ENCODE measurements at regions not wholly inside any gene's neighbourhood (a gene's known extent, or its start where the extent isn't known, plus 50 kb on each side); places are given as distances from the start of the nearest gene placed in this dataset.
"Not testable (repeated sequence)": the region's sequence is repeated elsewhere in the genome, so short reads cannot be mapped to it uniquely, and the experiment has no call there.

DNA sequence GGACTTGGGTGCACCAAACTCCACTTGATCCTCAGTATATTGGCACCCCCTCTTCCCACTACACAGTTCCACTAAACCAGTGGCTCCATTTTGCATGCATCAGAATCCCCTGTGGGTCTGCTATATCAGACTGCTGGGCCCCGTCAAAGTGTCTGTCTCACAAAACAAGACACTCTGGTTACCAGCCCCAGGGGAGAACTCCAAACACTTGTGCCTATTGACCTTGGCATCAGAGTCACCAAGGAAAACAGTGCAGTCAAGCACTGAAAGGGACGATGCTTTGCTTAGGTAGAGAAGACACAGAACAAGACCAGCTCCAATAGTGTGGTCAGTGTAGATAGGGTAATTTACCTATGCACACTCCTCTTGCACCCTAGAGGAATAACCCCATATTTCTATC lies 205.8 kb upstream of the RAI14 start:
- no peak for DNase-seq

DNA sequence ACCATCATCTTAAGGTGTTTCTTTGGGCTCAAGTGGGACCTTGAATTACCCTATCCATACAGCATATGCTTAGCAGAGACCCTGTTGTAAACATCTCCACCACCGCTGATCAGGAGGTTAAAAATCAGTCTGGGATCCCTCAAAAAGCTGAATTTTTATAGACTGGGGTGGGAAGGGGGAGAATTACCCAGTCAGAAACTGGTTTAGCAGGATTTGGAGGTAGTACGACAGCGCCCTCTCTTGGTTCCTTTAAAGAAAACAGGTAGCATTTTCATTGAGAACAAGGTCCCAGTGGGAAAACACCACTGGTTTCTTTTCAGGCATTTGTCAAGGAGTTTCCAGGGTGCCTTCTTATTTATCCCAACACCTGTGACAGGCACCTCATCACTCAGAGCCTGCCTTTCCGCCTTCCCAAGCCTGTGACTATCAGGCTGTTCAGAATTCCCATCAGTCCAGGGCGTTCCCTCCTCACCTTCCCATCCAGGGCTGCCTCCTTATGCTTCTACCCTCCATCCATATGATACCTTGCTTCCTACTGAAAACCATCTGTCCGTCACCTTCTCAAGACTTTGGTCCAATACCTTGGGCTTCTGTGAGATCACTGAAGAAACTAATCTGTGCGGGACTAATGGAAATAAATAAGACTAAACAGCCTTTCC lies 203.8 kb upstream of the RAI14 start:
- no peak for DNase-seq

DNA sequence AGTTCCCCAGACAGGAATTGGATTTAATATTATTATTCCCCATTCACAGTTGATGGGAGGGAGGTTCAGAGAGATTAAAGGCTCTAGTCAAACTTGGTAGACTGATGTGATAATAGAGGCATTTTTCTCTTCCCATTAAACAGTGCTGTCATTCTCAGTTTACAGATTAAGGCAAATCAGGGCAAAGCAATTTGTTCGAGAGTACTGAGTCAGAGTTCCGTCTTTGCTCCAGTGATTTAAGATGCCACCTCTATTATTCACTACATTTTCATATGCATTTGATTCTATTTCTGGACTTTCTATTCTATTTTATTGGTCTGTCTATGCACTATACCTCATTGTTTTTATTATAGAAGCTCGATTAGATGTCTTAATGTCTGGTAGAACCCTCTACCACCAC lies 201.0 kb upstream of the RAI14 start:
- DNase-seq: no peak

DNA sequence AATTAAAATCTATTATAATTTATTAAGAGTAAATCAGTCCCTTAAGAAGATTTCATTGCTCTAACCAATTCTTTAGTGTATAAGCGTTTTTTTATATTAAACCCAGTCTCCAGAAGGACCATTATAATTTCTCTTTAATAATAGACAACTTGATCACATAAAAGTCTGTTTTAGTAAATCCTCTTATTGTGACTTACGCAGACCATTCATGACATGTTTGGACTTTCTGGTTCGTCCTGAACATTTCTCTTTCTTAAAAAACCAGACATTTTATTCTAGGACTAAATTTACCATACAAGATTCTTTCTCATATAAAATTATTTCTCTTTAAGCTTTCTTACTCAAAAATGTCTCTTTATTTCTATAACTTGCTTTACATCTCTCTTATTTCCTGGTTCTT lies 196.2 kb upstream of the RAI14 start:
- DNase-seq: no peak

DNA sequence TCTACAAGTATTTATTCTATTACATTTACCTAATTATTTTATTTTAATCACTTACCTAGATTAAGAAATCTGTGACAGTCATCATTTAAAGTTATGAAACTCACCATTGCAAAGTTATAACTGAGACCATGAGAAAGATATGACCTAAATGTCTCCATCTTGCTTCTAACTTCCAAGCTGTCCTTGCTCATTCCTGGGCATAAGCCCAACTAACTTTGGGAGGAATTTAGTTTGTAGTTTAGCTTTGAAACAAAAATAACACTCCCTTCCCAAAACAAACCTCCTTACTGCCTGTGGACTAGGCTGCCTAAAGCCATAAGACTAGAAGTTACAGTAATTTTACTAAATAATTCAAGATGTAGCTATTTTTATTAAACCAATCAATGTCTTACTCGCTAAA lies 195.6 kb upstream of the RAI14 start:
- DNase-seq: no peak

DNA sequence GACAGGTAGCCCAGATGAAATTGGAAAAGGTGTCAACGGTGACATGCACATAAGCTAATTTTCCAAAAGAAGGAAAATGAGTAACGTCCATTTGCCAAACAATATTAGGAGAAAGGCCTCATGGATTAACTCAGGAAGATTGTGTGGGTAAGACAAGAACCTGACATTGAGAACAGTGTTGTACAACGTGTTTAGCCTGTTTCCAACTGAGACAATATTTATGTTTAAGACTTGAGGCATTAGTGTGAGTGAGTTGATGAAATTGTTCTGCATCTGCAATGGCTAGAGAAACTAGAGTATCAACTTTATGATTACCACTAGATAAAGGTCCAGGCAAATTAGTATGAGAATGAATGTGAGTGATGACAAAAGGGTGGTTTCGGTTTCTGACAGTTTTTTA lies 191.3 kb upstream of the RAI14 start:
- DNase-seq: no peak

DNA sequence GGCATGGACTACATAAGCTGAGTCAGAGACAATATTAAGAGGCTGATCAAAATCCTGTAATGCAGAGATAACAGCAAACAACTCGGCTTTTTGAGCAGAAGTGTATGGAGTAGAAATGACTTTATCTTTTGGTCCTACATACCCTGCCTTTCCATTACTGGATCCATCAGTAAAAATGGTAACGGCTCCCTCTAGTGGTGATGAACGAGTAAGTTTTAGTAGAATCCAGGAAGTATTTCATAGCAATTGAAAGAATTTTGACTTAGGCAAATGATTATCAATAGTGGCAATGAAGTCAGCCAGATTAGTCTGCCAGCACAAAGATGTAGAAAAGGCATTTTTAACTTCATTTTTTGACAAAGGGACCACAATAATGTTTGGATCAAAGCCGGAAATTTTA lies 190.8 kb upstream of the RAI14 start:
- peak; percentile 70 for DNase-seq

DNA sequence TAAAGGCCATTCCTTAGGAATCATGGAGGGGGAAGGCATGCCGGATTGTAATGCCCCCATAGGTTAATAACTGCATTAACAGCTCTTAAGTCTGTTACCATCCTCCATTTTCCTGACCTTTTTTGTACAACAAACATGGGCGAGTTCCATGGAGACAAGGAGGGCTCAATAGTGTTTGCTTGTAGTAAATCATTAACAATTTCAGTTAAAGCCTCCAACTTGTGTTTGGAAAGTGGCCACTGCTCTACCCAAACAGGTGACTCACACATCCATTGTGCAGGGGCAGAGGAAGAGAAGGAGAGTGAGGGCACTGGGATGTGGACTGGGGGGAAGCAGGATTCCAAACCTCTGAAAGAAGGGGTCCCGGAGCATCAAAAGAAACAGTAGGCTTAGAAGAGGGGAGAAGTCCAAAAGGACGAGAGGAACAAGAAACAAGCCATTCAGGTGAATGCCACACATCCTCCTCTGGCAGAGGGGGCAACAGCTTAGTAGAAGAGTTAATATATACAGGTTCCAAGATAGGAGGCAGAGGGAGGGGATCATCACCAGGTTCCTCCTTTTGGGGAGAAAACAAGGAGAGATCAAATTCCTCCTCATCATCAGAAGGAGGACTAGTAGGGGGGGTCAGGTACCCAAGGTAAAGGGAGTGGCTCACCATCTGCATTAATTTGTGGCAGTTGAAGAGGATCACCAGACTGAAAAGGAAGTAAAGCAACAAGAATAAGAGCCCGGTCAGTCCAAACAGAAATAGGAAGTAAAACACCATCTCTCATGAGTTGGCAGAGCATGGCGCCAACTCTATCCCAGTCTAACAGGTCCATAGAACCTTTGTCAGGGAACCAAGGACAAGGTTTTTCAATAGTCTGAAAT lies 189.4 kb upstream of the RAI14 start:
- DNase-seq: not testable (repeated sequence)

DNA sequence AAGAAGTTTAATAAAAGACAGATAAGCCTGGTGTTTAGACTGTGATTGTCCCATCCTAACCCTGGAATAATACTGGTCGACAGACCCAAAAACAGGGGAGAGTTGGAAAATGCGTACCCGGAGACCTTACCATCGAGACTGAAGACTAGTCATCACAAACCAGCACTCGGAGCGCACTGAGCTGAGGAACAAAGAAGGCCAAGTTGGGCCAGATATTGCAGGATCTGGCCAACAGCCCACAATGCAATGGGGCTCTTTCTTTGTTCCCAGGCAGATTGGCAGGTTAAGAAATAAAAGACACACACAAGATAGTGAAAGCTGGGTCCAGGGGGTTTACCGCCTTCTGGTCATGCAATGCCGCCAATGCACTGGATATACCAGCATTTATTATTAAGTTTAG lies 188.7 kb upstream of the RAI14 start:
- DNase-seq: no peak

DNA sequence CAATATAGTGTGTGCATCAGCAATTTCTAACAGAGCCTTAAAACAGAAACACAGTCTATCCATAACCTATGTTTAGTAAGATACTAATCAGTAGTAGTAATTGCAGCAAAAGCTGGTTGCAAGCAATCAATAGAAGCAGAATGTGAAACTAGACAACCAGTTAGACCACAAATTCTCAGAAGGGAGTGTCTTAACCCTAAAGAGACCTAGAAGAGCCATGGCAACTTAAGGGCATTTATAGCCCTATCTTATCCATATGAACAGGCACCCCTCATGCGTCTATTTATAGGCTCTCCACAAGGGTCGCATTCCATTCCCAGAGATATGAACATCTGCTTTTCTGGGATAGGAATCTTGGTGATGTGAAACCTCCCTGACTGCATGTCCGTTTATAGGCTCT lies 188.1 kb upstream of the RAI14 start:
- not testable (repeated sequence) for DNase-seq

DNA sequence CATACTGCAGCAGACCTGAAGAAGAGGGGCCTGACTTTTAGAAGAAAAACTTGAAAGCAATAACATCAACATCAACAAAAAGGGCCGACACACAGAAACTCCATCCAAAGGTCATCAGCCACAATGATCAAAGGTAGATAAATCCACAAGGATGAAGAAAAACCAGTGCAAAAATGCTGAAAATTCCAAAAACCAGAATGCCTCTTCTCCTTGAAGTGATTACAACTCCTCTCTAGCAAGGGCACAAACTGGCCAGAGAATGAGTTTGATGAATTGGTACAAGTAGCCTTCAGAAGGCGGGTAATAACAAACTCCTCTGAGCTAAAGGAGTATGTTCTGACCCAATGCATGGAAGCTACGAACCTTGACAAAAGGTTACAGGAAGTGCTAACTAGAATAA lies 186.2 kb upstream of the RAI14 start:
- no peak for DNase-seq

DNA sequence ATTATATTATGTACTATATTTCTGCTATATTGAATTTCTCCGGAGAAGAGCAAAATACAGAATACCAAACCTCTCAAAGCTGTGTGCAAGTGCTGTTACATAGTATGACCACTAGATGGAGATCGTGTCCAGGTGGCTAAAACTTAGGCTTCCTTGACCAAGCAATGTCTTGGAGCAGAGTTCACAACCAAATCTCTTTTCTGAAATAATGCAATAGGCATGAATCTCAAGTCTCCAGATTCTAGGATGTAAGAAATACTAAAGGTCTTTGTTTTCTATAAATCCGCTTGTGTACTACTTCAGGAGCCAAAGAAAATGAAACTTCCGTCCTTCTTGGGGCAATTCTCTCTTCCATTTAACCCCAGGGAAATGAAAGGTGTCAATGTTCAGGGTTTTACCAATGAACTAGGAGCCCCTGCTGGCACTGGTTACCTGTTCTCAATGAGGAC lies 181.5 kb upstream of the RAI14 start:
- peak; percentile 88 for DNase-seq

DNA sequence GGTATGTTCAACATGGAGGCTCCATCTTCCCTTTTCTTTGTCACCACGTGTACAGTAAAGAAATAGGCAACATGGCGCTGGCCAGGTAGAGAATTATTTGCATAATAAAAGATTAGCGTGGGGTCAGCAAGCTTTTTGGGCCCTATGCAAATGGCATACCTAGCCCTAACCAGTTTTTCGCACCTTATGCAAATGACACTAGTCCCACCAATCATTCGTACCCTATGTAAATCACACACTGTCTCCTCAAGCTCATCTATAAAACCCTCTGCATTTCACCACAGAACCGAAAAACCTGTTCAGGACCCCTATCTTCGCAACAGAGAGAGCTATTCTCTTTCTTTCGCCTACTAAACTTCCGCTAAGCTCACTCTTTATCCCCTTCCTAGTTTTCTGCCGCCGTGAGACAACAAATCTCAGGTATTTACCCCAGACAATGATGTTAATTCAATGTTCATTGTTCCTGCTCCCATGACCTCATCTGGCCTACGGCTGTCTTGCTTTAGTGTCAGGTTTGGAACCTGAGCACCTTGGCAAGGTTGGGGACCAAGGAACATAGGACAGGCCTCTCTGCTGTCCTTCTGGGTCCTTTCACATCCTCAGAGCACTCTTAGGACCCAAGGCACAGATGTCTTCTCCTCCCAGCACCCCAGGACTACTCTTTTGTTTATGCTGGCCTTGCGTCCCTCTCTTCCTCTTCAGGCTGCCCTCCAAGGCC lies 180.7 kb upstream of the RAI14 start:
- no peak for DNase-seq

DNA sequence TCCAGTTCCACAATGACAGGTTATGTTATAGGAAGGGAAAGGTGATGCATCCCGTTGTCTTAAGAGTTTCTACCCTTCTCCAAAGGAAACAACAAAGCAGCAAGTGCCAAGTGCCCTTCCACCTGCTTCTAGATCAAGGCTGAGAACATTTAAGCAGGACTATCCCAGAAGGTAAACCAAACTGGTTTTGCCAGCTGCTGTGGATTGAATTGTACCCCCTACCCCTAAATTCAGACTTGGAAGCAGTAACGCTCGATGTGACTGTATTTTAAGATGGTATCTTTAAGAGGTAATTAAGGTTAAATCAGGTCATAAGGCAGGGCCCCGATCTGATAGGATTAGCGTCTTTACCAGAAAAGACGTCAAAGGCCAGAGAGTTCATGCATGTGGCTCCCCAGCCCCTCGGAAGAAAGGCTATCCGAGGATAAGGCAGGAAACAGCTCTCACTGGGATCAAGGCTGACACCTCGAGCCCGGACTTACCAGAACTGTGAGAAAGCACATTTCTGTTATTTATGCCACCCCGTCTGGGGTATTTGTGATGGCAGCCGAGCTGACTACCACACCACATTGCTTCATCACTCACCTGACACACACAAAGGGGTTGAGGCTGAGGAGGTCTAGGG lies 179.1 kb upstream of the RAI14 start:
- no peak for DNase-seq

DNA sequence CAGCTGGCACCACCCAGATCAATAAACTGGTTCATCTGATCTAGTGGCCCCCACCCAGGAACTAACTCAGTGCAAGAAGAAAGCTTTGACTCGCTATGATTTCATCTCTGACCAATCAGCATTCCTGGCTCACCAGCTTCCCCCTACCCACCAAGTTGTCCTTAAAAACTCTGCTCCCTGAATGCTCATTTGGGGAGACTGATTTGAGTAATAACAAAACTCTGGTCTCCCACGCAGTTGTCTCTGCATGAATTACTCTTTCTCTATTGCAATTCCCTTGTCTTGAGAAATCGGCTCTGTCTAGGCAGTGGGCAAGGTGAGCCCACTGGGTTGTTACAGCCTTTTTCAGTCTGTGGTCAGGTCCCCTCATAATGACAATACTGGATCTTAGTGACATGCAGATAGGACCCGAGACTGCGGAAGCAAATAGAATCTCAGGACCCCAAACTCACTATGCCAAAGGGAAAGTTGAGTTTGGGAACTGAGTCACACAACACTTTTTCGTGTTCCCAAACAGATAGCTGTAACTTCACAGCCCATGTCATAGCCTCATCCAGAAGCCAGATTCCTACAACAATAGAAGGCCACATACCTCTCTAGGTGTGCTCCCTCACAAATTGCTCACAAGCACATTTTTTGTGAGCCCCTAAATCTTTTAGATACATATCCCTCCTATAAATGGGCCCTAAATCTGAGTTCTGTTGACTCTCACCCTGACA lies 175.2 kb upstream of the RAI14 start:
- no peak for DNase-seq

DNA sequence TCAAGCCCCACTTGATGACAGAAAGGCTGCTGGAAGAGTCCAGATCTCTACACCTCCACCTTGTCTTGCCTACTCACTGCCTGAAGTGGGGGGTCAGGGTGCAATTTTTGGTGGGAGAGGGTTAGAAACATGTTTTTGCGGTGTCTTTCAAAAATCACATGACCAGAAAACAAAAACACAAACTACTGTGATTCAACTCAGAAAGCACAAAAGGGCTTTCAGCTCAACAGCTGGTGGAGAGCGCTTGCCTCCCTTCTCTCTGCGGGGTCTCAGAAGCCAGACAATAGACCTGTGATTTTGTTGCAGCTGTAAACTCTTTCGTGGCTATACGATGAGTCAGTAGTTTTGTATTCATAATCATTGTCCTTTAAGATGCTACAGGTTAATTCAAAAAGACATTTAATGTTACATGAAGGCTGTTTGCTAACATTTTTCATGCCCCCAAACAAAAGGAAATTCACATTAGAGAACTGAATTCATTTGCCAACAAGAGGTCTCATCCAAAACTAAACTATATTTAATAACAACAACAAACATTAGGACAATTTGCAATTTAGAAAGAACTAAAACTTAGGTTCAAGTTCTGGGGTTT lies 172.6 kb upstream of the RAI14 start:
- peak; percentile 85 for DNase-seq

DNA sequence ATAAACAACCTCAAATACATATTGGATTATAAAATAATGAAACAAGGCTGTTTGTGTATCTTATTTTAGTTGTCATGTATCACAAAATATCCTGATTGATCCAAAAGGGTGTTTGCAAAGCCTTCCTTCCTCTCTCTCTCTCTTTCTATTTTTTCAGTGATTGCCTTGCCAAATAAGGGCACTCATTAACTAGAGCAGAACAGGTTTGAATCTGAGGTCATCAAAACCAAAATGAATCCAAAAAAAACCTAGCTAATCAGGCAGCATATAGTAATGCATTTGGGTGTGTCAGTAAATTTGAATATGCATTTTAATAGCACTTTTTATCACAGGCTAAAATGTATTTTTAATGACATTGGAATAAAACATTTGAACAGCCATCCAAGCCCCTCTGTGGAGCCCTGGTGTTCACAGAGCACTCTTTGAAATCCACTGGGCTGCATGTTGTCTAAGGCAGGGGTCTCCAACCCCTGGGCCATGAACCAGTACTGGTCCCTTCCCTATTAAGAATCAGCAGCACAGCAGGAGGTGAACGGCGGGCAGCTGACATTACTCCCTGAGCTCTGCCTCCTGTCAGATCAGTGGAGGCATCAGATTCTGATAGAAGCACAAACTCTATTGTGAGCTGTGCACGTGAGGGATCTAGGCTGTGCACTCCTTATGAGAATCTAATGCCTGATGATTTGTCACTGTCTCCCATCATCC lies 171.8 kb upstream of the RAI14 start:
- DNase-seq: no peak

DNA sequence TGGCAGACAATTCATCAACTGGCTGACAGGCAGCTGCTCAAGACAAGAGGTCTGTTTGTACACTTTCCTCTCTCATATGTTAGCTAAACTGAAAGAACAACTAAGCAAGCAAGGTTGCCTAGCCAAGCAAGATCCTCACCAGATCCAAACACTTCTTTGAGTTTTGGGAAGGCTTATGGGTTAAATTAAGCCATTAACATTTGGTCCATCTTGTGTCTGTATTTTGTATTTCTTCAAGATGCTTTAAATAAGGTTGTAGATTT lies 170.4 kb upstream of the RAI14 start:
- no peak for DNase-seq

DNA sequence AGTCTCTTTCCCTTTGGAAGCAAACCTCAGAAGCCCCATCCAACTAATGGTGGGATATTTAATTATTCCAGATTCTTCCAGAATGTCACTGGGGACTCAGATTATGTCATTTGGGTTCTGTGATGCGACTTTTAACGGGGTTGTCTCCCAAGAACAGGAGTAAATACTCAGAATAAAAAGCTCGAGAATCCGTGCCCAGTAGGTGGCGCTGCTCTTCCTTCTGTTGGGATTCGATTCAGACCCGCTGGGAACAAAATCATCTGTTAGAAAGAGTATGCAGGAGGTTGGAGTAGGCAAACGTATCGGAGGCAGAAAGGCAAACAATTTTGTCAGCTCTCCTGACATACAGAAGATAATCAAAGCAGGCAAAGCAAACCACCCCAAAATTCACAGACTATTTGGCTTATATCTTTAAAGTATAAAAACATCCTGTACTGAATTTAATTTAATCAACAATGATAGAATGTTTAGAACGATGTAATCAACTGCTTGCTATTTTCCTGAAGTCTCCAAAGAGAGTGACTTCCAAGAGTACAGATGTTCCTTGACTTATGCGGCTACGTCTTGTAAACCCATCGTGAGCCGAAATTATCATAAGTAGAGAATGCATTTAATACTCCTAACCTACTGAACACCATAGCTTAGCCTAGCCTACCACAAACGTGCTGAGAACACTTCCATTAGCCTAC lies 169.8 kb upstream of the RAI14 start:
- DNase-seq: peak; percentile 96

DNA sequence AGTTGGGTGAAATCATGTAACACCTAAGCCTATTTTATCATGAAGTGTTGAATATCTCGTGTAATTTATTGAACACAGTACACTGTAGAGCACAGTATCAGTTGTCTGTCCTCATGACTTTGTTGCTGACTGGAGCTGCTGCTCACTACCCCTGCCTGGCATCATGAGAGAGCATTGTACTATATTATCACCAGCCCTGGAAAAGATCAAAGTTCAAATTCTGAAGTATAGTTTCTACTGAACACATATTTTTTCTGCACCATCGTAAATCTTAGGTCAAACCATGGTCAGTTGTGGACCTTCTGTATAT lies 169.3 kb upstream of the RAI14 start:
- DNase-seq: no peak

DNA sequence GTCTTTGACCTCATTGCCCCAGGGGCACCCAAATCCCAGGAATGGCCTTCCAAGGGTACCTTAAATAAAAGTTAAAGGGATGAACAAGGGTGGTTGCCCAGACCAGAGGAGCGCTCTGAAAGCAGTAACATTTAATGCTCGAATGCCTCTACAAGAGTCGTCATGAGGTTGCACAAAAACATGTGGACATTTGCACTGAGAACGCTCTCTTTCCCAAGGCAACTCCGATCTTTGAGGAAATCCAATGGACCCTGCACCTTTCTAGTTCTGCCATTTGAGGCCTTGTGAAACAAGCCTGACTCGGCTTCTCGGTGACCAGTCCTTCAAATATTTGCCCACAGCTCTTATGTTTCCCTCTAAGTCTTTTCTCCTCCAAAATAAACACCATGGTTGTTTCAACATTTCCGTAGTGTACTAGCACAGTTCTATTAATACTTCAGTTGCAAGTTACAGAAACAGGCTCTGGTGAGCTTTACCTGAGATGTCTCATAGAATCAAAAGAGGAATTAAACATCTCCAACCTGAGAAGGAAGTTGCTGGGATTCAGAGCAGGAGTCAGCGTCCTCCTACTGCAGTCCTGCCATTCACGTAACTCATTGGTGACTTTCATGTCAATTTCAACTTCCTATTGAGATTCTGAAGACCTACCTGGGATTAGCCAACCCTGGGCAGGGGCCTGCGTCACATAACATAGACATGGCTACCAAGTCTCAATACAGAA lies 168.8 kb upstream of the RAI14 start:
- no peak for DNase-seq

All from NCI-H2227 treated with DMSO at 0.1 percent for 48 hours (cell line).